A549 (cell line): ENCODE measurements at regions not wholly inside any gene's neighbourhood (a gene's known extent, or its start where the extent isn't known, plus 50 kb on each side); places are given as distances from the start of the nearest gene placed in this dataset.

ENCODE experiments used
- CEBPB ChIP-seq, 2 experiments: fragments of >200 bp in 1 of 2; sonication (Bioruptor Twin) in 1 of 2; formaldehyde crosslinking in 1 of 2; IDR thresholded peaks; 2 replicates each; pipeline ENCODE4 v1.6.1; 2012 to 2016
- CTCF ChIP-seq: fragments of >200 bp; sonication (Bioruptor Twin); formaldehyde crosslinking; IDR thresholded peaks from 3 replicates; pipeline ENCODE4 v1.5.1; 2016
- E2F6 ChIP-seq: IDR thresholded peaks from 2 replicates; pipeline ENCODE4 v1.6.1; 2012; ENCODE audit warnings: low read depth, borderline replicate concordance
- HDAC2 ChIP-seq: fragments of 200-600 bp; sonication (generic); IDR thresholded peaks from 2 replicates; pipeline ENCODE4 v1.6.1; 2016
- JUNB ChIP-seq: fragments of >200 bp; sonication (Bioruptor Twin); formaldehyde crosslinking; IDR thresholded peaks from 2 replicates; pipeline ENCODE4 v1.6.1; 2016
- MAZ ChIP-seq: fragments of 150-350 bp; IDR thresholded peaks from 2 replicates; pipeline ENCODE4 v1.6.1; 2014; ENCODE audit warnings: antibody characterized with exemption, low read depth, low read length, borderline replicate concordance
- POLR2A ChIP-seq: IDR thresholded peaks from 2 replicates; pipeline ENCODE4 v1.6.1; 2012; ENCODE audit warnings: mild to moderate bottlenecking, low read length
- REST ChIP-seq: fragments of 200-600 bp; sonication (generic); IDR thresholded peaks from 2 replicates; pipeline ENCODE4 v1.6.1; 2016; ENCODE audit warnings: antibody characterized with exemption, mild to moderate bottlenecking, moderate library complexity
- USF2 ChIP-seq: fragments of 450-650 bp; IDR thresholded peaks from 2 replicates; pipeline ENCODE4 v1.6.1; 2014; ENCODE audit warnings: antibody characterized with exemption
- ZFP36 ChIP-seq: fragments of 450-650 bp; IDR thresholded peaks from 2 replicates; pipeline ENCODE4 v1.6.1; 2014; ENCODE audit warnings: borderline replicate concordance; ENCODE audit not compliant: partially characterized antibody

GRCh38 chr6:169981568-169981967 is 230.1 kb downstream of the ERMARD start:
- TF ChIP-seq JUNB (no peak), POLR2A (no peak), HDAC2 (no peak), REST (no peak), CEBPB (IDR thresholded peaks at IDR 0.05) (no peak), ZFP36 (no peak), MAZ (no peak), USF2 (no peak), E2F6 (no peak), CTCF (no peak)
